GM18868 (cell line): ENCODE measurements at regions not wholly inside any gene's neighbourhood (a gene's known extent, or its start where the extent isn't known, plus 50 kb on each side); places are given as distances from the start of the nearest gene placed in this dataset.
"Not testable (repeated sequence)": the region's sequence is repeated elsewhere in the genome, so short reads cannot be mapped to it uniquely, and the experiment has no call there.

Source experiments
- ATAC-seq: cut with Tn5 transposase; IDR thresholded peaks from one replicate; pipeline ENCODE4 v1.9.1; 2021; ENCODE audit warnings: mild to moderate bottlenecking, moderate library complexity; ENCODE audit not compliant: unreplicated experiment

- no peak for ATAC-seq
Measured at GRCh38 chr5:113719549-113719948, 206.1 kb downstream of the YTHDC2 start.

- ATAC-seq: no peak
Measured at GRCh38 chr5:113721171-113721570, 207.7 kb downstream of the YTHDC2 start.

GRCh38 chr5:113723021-113723420 lies 209.5 kb downstream of the YTHDC2 start:
- ATAC-seq: no peak

- ATAC-seq: no peak
Measured at GRCh38 chr5:113735751-113736150, 222.3 kb downstream of the YTHDC2 start.

- no peak for ATAC-seq
Measured at GRCh38 chr5:113742176-113742575, 228.7 kb downstream of the YTHDC2 start.

- no peak for ATAC-seq
Measured at GRCh38 chr5:113742639-113743038, 229.1 kb downstream of the YTHDC2 start.

GRCh38 chr5:113748403-113748802 lies 234.9 kb downstream of the YTHDC2 start:
- ATAC-seq: no peak

- no peak for ATAC-seq
Measured at GRCh38 chr5:113749334-113749733, 235.8 kb downstream of the YTHDC2 start.

- not testable (repeated sequence) for ATAC-seq
Measured at GRCh38 chr5:113753182-113753581, 239.7 kb downstream of the YTHDC2 start.

GRCh38 chr5:113755516-113755915 lies 242.0 kb downstream of the YTHDC2 start:
- ATAC-seq: no peak

GRCh38 chr5:113757508-113757907 lies 244.0 kb downstream of the YTHDC2 start:
- ATAC-seq: no peak

- ATAC-seq: no peak
Measured at GRCh38 chr5:113759505-113759904, 246.0 kb downstream of the YTHDC2 start.

GRCh38 chr5:113760486-113760885 lies 247.0 kb downstream of the YTHDC2 start:
- ATAC-seq: no peak

- no peak for ATAC-seq
Measured at GRCh38 chr5:113761594-113761993, 248.1 kb downstream of the YTHDC2 start.

GRCh38 chr5:113764382-113764781 lies 250.9 kb downstream of the YTHDC2 start:
- ATAC-seq: no peak

- not testable (repeated sequence) for ATAC-seq
Measured at GRCh38 chr5:113766827-113767226, 253.3 kb downstream of the YTHDC2 start.

GRCh38 chr5:113770648-113771047 lies 257.2 kb downstream of the YTHDC2 start:
- no peak for ATAC-seq

GRCh38 chr5:113771483-113771882 lies 258.0 kb downstream of the YTHDC2 start:
- peak; percentile 69 for ATAC-seq

GRCh38 chr5:113776168-113776567 lies 262.7 kb downstream of the YTHDC2 start:
- ATAC-seq: no peak

GRCh38 chr5:113776832-113777525 lies 263.5 kb downstream of the YTHDC2 start:
- ATAC-seq: no peak

- no peak for ATAC-seq
Measured at GRCh38 chr5:113778147-113778546, 264.7 kb downstream of the YTHDC2 start.

- no peak for ATAC-seq
Measured at GRCh38 chr5:113788141-113788655, 274.7 kb downstream of the YTHDC2 start.

- ATAC-seq: no peak
Measured at GRCh38 chr5:113789769-113790168, 276.3 kb downstream of the YTHDC2 start.
